ENCODE measurements at regions not wholly inside any gene's neighbourhood (a gene's known extent, or its start where the extent isn't known, plus 50 kb on each side); places are given as distances from the start of the nearest gene placed in this dataset.

GRCh38 chr18:2103299-2103698 lies 468.0 kb downstream of the METTL4 start:
- H3K27me3 ChIP-seq (ENCODE audit: control insufficient read depth in 2 of 2, insufficient read depth in 1 of 2, low read length in 1 of 2) = no peaks in the 10 kb centered on the region
- no peaks in the 10 kb centered on the region for H3K4me1 ChIP-seq (ENCODE audit: control insufficient read depth in 2 of 2, insufficient read depth in 2 of 2, low read length in 2 of 2)
- no peak overlapping the region for H3K27ac ChIP-seq (ENCODE audit: low read depth in 1 of 2, low read length in 1 of 2)
- H3K9me3 ChIP-seq (ENCODE audit: control insufficient read depth in 2 of 2, insufficient read depth in 1 of 2, low read length in 1 of 2) = no peaks in the 10 kb centered on the region
- no peak for DNase-seq (ENCODE audit: low read depth in 6 of 9, low spot score in 9 of 9)
- no peak overlapping the region for H3K4me3 ChIP-seq (ENCODE audit: low read length in 2 of 2)
- 96% methylated on average over 2 of the region's 2 CpGs for WGBS
- H3K36me3 ChIP-seq (ENCODE audit: control insufficient read depth in 2 of 2, insufficient read depth in 2 of 2, low read length in 1 of 2) = no peaks in the 10 kb centered on the region

GRCh38 chr18:2104620-2105462 lies 466.5 kb downstream of the METTL4 start:
- WGBS = 51% methylated on average over 16 of the region's 16 CpGs
- H3K36me3 ChIP-seq (ENCODE audit: control insufficient read depth in 2 of 2, insufficient read depth in 2 of 2, low read length in 1 of 2) = no peaks in the 10 kb centered on the region

GRCh38 chr18:2108591-2108990 lies 462.7 kb downstream of the METTL4 start:
- no peaks in the 10 kb centered on the region for H3K36me3 ChIP-seq (ENCODE audit: control insufficient read depth in 2 of 2, insufficient read depth in 2 of 2, low read length in 1 of 2)
- H3K27ac ChIP-seq (ENCODE audit: low read depth in 1 of 2, low read length in 1 of 2) = no peak overlapping the region
- H3K9me3 ChIP-seq (ENCODE audit: control insufficient read depth in 2 of 2, insufficient read depth in 1 of 2, low read length in 1 of 2) = no peaks in the 10 kb centered on the region
- no peaks in the 10 kb centered on the region for H3K27me3 ChIP-seq (ENCODE audit: control insufficient read depth in 2 of 2, insufficient read depth in 1 of 2, low read length in 1 of 2)
- 94% methylated on average over 6 of the region's 6 CpGs for WGBS
- DNase-seq (ENCODE audit: low read depth in 6 of 9, low spot score in 9 of 9) = no peak
- H3K4me1 ChIP-seq (ENCODE audit: control insufficient read depth in 2 of 2, insufficient read depth in 2 of 2, low read length in 2 of 2) = no peaks in the 10 kb centered on the region
- H3K4me3 ChIP-seq (ENCODE audit: low read length in 2 of 2) = no peak overlapping the region

More at GRCh38 chr18:2104620-2105462, 466.5 kb downstream of the METTL4 start:
- Histone ChIP-seq H3K27me3 (ENCODE audit: control insufficient read depth in 2 of 2, insufficient read depth in 1 of 2, low read length in 1 of 2) (no peaks in the 10 kb centered on the region), H3K4me1 (ENCODE audit: control insufficient read depth in 2 of 2, insufficient read depth in 2 of 2, low read length in 2 of 2) (no peaks in the 10 kb centered on the region), H3K27ac (ENCODE audit: low read depth in 1 of 2, low read length in 1 of 2) (no peak overlapping the region), H3K9me3 (ENCODE audit: control insufficient read depth in 2 of 2, insufficient read depth in 1 of 2, low read length in 1 of 2) (no peaks in the 10 kb centered on the region), H3K4me3 (ENCODE audit: low read length in 2 of 2) (no peak overlapping the region)
- peak in 8 of 9 donors; percentile 8 to 63 (median 32) for DNase-seq (ENCODE audit: low read depth in 6 of 9, low spot score in 9 of 9)

GRCh38 chr18:2111456-2111855 lies 459.8 kb downstream of the METTL4 start:
- no peaks in the 10 kb centered on the region for H3K4me1 ChIP-seq (ENCODE audit: control insufficient read depth in 2 of 2, insufficient read depth in 2 of 2, low read length in 2 of 2)
- no peaks in the 10 kb centered on the region for H3K27me3 ChIP-seq (ENCODE audit: control insufficient read depth in 2 of 2, insufficient read depth in 1 of 2, low read length in 1 of 2)
- DNase-seq (ENCODE audit: low read depth in 6 of 9, low spot score in 9 of 9) = no peak
- H3K36me3 ChIP-seq (ENCODE audit: control insufficient read depth in 2 of 2, insufficient read depth in 2 of 2, low read length in 1 of 2) = no peaks in the 10 kb centered on the region
- H3K9me3 ChIP-seq (ENCODE audit: control insufficient read depth in 2 of 2, insufficient read depth in 1 of 2, low read length in 1 of 2) = no peaks in the 10 kb centered on the region
- 91% methylated on average over 3 of the region's 3 CpGs for WGBS
- no peak overlapping the region for H3K27ac ChIP-seq (ENCODE audit: low read depth in 1 of 2, low read length in 1 of 2)
- no peak overlapping the region for H3K4me3 ChIP-seq (ENCODE audit: low read length in 2 of 2)

- WGBS = 90% methylated on average over 8 of the region's 8 CpGs
- H3K36me3 ChIP-seq (ENCODE audit: control insufficient read depth in 2 of 2, insufficient read depth in 2 of 2, low read length in 1 of 2) = no peaks in the 10 kb centered on the region
- H3K27me3 ChIP-seq (ENCODE audit: control insufficient read depth in 2 of 2, insufficient read depth in 1 of 2, low read length in 1 of 2) = no peaks in the 10 kb centered on the region
- no peaks in the 10 kb centered on the region for H3K9me3 ChIP-seq (ENCODE audit: control insufficient read depth in 2 of 2, insufficient read depth in 1 of 2, low read length in 1 of 2)
- no peak for DNase-seq (ENCODE audit: low read depth in 6 of 9, low spot score in 9 of 9)
- no peak overlapping the region for H3K4me3 ChIP-seq (ENCODE audit: low read length in 2 of 2)
- no peaks in the 10 kb centered on the region for H3K4me1 ChIP-seq (ENCODE audit: control insufficient read depth in 2 of 2, insufficient read depth in 2 of 2, low read length in 2 of 2)
- H3K27ac ChIP-seq (ENCODE audit: low read depth in 1 of 2, low read length in 1 of 2) = no peak overlapping the region
These were observed 458.8 kb downstream of the METTL4 start for GRCh38 chr18:2112435-2113045.

- Histone ChIP-seq H3K4me1 (ENCODE audit: control insufficient read depth in 2 of 2, insufficient read depth in 2 of 2, low read length in 2 of 2) (no peaks in the 10 kb centered on the region), H3K9me3 (ENCODE audit: control insufficient read depth in 2 of 2, insufficient read depth in 1 of 2, low read length in 1 of 2) (no peaks in the 10 kb centered on the region), H3K4me3 (ENCODE audit: low read length in 2 of 2) (no peak overlapping the region), H3K27me3 (ENCODE audit: control insufficient read depth in 2 of 2, insufficient read depth in 1 of 2, low read length in 1 of 2) (no peaks in the 10 kb centered on the region), H3K36me3 (ENCODE audit: control insufficient read depth in 2 of 2, insufficient read depth in 2 of 2, low read length in 1 of 2) (no peaks in the 10 kb centered on the region), H3K27ac (ENCODE audit: low read depth in 1 of 2, low read length in 1 of 2) (no peak overlapping the region)
- 48% methylated on average over 2 of the region's 2 CpGs for WGBS
- no peak for DNase-seq (ENCODE audit: low read depth in 6 of 9, low spot score in 9 of 9)
These were observed 457.0 kb downstream of the METTL4 start for GRCh38 chr18:2114289-2114688.

- Histone ChIP-seq H3K4me1 (ENCODE audit: control insufficient read depth in 2 of 2, insufficient read depth in 2 of 2, low read length in 2 of 2) (no peaks in the 10 kb centered on the region), H3K36me3 (ENCODE audit: control insufficient read depth in 2 of 2, insufficient read depth in 2 of 2, low read length in 1 of 2) (no peaks in the 10 kb centered on the region), H3K27me3 (ENCODE audit: control insufficient read depth in 2 of 2, insufficient read depth in 1 of 2, low read length in 1 of 2) (no peaks in the 10 kb centered on the region), H3K4me3 (ENCODE audit: low read length in 2 of 2) (no peak overlapping the region), H3K9me3 (ENCODE audit: control insufficient read depth in 2 of 2, insufficient read depth in 1 of 2, low read length in 1 of 2) (no peaks in the 10 kb centered on the region), H3K27ac (ENCODE audit: low read depth in 1 of 2, low read length in 1 of 2) (no peak overlapping the region)
- no peak for DNase-seq (ENCODE audit: low read depth in 6 of 9, low spot score in 9 of 9)
- 72% methylated on average over 4 of the region's 4 CpGs for WGBS
These were observed 456.5 kb downstream of the METTL4 start for GRCh38 chr18:2114765-2115164.

GRCh38 chr18:2121224-2121623 lies 450.1 kb downstream of the METTL4 start:
- 63% methylated on average over 3 of the region's 3 CpGs for WGBS
- Histone ChIP-seq H3K4me1 (ENCODE audit: control insufficient read depth in 2 of 2, insufficient read depth in 2 of 2, low read length in 2 of 2) (no peaks in the 10 kb centered on the region), H3K27me3 (ENCODE audit: control insufficient read depth in 2 of 2, insufficient read depth in 1 of 2, low read length in 1 of 2) (no peaks in the 10 kb centered on the region), H3K27ac (ENCODE audit: low read depth in 1 of 2, low read length in 1 of 2) (no peak overlapping the region), H3K36me3 (ENCODE audit: control insufficient read depth in 2 of 2, insufficient read depth in 2 of 2, low read length in 1 of 2) (no peaks in the 10 kb centered on the region), H3K9me3 (ENCODE audit: control insufficient read depth in 2 of 2, insufficient read depth in 1 of 2, low read length in 1 of 2) (no peaks in the 10 kb centered on the region), H3K4me3 (ENCODE audit: low read length in 2 of 2) (no peak overlapping the region)
- no peak for DNase-seq (ENCODE audit: low read depth in 6 of 9, low spot score in 9 of 9)

GRCh38 chr18:2123077-2123476 lies 448.2 kb downstream of the METTL4 start:
- H3K4me1 ChIP-seq (ENCODE audit: control insufficient read depth in 2 of 2, insufficient read depth in 2 of 2, low read length in 2 of 2) = no peaks in the 10 kb centered on the region
- H3K4me3 ChIP-seq (ENCODE audit: low read length in 2 of 2) = no peak overlapping the region
- no peak for DNase-seq (ENCODE audit: low read depth in 6 of 9, low spot score in 9 of 9)
- no peaks in the 10 kb centered on the region for H3K36me3 ChIP-seq (ENCODE audit: control insufficient read depth in 2 of 2, insufficient read depth in 2 of 2, low read length in 1 of 2)
- no peaks in the 10 kb centered on the region for H3K27me3 ChIP-seq (ENCODE audit: control insufficient read depth in 2 of 2, insufficient read depth in 1 of 2, low read length in 1 of 2)
- no peaks in the 10 kb centered on the region for H3K9me3 ChIP-seq (ENCODE audit: control insufficient read depth in 2 of 2, insufficient read depth in 1 of 2, low read length in 1 of 2)
- WGBS = 94% methylated on average over 2 of the region's 2 CpGs
- H3K27ac ChIP-seq (ENCODE audit: low read depth in 1 of 2, low read length in 1 of 2) = no peak overlapping the region
